Coronary artery (tissue), 2 donors: ENCODE measurements at regions not wholly inside any gene's neighbourhood (a gene's known extent, or its start where the extent isn't known, plus 50 kb on each side); places are given as distances from the start of the nearest gene placed in this dataset.

Experiments
- DNase-seq: peaks from one replicate; pipeline ENCODE4 v3.0.0-alpha.2; 2017; ENCODE audit warnings: low spot score
- H3K27ac ChIP-seq, 2 donors: fragments of 200-600 bp; sonication (generic); one replicate each; pipeline ENCODE4 v1.5.1; 2016 to 2019
- H3K4me3 ChIP-seq: fragments of 200-600 bp; sonication (generic); 2 replicates; pipeline ENCODE4 v1.5.1; 2016; ENCODE audit warnings: mild to moderate bottlenecking, moderate library complexity
- CTCF ChIP-seq: fragments of 200-600 bp; sonication (generic); IDR thresholded peaks from one replicate; pipeline ENCODE4 v1.5.1; 2019; ENCODE audit warnings: antibody characterized with exemption

- no peak overlapping the region for H3K4me3 ChIP-seq
- H3K27ac ChIP-seq, result no peak overlapping the region
- no peak for DNase-seq
- TF ChIP-seq CTCF, result no peak
Observed at GRCh38 chr3:148379763-148380382, 317.8 kb upstream of the AGTR1 start.

GRCh38 chr3:148381051-148381450, 316.7 kb upstream of the AGTR1 start:
- TF ChIP-seq CTCF, result no peak

GRCh38 chr3:148389916-148390315, 307.8 kb upstream of the AGTR1 start:
- no peak for TF ChIP-seq CTCF
- H3K27ac ChIP-seq, result no peak overlapping the region
- H3K4me3 ChIP-seq, result no peak overlapping the region
- DNase-seq, result no peak

More at GRCh38 chr3:148381051-148381450, 316.7 kb upstream of the AGTR1 start:
- Histone ChIP-seq H3K27ac (no peak overlapping the region), H3K4me3 (no peak overlapping the region)
- no peak for DNase-seq

- Histone ChIP-seq H3K27ac (no peak overlapping the region), H3K4me3 (no peak overlapping the region)
- TF ChIP-seq CTCF, result no peak
- no peak for DNase-seq
Observed at GRCh38 chr3:148395821-148396220, 301.9 kb upstream of the AGTR1 start.

- H3K4me3 ChIP-seq, result no peak overlapping the region
- no peak for DNase-seq
- no peak for TF ChIP-seq CTCF
- no peak overlapping the region for H3K27ac ChIP-seq
Observed at GRCh38 chr3:148400754-148401153, 296.9 kb upstream of the AGTR1 start.

GRCh38 chr3:148408667-148409066, 289.0 kb upstream of the AGTR1 start:
- Histone ChIP-seq H3K27ac (no peak overlapping the region), H3K4me3 (no peak overlapping the region)
- no peak for TF ChIP-seq CTCF
- DNase-seq, result no peak

- DNase-seq, result no peak
- no peak overlapping the region for H3K27ac ChIP-seq
- no peak overlapping the region for H3K4me3 ChIP-seq
- no peak for TF ChIP-seq CTCF
Observed at GRCh38 chr3:148420242-148420641, 277.5 kb upstream of the AGTR1 start.
